Hematopoietic multipotent progenitor cell (in vitro differentiated cells): ENCODE measurements at regions not wholly inside any gene's neighbourhood (a gene's known extent, or its start where the extent isn't known, plus 50 kb on each side); places are given as distances from the start of the nearest gene placed in this dataset.
A peak's percentile ranks its signal among the peaks of the same experiment; 100 is the strongest.

Source experiments
- DNase-seq, 3 donors: peaks; one replicate each; pipeline ENCODE4 v3.0.0-alpha.2; 2011 to 2015; ENCODE audit warnings: low read depth in 2 of 3, low spot score in 2 of 3

GRCh38 chr10:44593952-44594351 is 209.1 kb upstream of the CXCL12 start:
- DNase-seq = no peak

- no peak for DNase-seq
Measured at GRCh38 chr10:44607116-44607515, 222.2 kb upstream of the CXCL12 start.

DNA sequence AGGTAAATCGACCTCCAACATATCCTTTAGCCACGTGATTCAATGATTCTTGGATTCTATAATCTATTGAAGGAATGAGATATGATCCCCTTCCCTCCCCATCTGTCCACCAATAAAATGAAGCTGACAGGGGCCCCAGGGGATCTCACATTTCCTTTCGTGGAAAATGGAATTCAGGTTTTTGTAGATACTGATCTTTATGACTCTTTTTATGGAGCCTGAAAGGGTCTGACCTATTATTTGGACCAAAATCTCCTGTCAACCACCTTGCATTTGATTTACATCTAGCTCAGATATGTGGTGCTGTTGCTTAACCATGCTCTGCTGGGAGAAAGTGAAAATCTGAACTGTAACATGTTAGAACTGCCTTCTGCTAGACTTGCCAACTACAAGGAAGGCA is 234.0 kb upstream of the CXCL12 start:
- no peak for DNase-seq

GRCh38 chr10:44619521-44619920 is 234.6 kb upstream of the CXCL12 start:
- no peak for DNase-seq

DNA sequence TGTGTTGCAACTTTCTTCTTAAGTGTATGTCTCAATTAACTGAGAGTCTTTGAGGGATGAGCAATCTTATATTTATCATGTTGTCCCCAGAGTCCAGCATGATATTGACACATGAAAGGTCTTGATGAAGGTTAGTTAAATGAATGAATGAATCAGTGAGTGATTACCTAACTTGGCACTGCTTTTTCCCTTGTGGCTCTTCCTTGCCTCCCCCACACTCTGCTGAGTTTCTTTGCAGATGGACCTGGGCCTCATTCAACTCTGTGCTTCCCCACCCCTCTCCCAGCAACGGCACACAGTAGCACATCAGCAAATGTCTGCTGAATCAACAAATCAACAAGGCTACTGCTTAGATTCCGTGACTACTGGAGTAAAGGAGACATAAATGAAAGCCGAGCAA is 235.1 kb upstream of the CXCL12 start:
- DNase-seq = no peak

DNA sequence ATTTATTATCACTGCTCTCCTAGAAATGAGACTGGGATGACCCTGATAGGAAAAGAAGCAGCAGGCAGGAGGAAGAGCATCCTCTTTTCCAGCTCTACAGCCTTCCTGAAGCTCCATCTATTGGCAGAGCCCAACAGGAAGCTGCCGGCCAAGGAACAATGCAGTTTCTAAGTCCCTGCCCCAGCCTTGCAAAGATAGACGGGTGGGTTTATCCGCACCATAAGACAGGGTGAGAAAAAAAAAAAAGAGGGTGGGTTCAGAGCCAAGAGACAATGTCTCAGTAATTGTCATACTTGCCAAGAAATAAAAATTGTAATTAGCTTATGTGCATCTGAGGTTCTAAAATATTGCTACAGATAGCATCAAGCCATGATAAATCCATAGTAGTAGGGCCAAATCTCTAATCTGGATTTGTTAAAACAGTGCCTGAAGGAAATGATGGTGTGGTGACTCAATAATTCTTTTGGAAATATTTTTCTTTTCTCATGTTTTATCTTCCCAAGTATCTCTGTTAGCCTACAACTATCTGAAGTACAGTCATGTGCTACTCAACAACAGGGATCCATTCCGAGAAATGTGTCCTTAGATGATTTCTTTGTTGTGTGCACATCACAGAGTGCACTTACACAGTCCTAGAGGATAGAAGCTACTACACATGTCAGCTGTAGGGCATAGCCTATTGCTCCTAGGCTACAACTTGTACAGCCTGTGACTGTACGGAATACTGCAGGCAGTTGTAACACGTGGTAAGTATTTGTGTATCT is 242.9 kb upstream of the CXCL12 start:
- no peak for DNase-seq

- peak in 1 of 3 donors; percentile 19 for DNase-seq
Measured at GRCh38 chr10:44628921-44629320, 244.0 kb upstream of the CXCL12 start.

GRCh38 chr10:44635176-44635575 is 250.3 kb upstream of the CXCL12 start:
- no peak for DNase-seq

DNA sequence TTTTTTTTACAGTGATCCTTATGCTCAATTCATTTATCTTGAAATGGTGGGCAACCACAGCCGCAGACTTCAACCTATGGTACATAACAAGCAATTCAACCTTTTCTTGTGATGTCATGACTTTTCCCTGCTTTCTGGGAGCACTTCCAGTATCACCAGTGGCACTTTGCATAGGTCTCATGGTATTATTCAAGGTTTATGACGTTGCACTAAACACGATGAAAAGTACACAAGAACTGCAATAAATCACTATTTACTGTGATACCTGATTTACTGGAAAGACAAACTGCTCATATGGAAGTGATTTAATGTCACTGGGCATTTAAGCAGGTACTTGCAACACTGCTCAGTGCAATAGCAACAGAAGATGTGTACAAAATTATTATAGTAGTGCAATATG is 251.7 kb upstream of the CXCL12 start:
- DNase-seq = no peak

GRCh38 chr10:44640429-44640828 is 255.5 kb upstream of the CXCL12 start:
- no peak for DNase-seq

DNA sequence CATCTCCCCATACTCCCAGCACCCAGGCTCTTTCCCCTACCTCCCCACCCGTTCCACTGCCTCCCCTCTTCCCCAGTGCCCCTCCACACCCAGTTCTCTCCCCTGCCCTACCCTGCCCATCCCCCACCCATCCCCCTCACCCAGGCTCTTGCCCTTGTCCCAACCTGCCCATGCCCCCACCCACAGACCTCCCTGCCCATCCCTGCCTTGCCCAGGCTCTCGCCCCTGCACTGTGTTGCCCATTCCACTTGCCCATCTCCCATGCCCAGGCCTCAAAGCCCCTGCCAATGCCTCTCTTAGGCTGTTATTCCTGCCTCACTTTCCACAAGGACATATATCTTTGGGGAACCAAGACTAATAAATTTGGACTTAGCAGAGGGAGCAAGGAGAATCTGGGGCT is 262.6 kb upstream of the CXCL12 start:
- DNase-seq = no peak

DNA sequence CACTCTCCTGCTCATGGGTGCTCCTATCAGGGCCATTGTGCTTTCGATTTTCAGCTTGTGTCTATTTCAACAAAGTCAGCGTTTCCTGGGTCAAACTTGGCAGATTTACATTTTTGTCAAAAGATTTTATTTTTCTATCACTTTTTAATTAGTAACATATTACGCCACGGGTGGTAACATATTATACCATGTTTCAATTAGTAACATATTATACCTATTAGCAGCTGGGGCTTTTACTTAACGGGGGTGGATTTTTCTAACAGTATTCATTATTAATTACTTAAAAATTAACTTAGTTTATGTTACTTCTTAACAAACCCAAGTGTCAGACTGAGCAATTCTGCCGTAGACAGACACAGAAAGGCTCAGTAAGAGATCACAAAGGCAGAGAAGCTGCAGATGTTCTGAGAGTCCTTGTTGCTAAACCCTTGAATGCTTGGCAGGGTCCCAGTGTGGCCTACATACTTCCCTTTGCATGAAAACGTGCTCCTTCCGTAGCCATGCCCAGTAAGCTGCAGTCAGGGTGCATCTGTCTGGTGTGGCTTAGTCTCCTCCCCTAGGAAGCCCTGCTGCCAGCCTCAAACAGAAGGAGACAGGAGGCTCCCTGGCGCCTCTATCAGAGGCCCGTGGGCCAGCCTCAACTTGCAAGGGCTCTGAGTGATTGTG is 263.1 kb upstream of the CXCL12 start:
- no peak for DNase-seq

DNA sequence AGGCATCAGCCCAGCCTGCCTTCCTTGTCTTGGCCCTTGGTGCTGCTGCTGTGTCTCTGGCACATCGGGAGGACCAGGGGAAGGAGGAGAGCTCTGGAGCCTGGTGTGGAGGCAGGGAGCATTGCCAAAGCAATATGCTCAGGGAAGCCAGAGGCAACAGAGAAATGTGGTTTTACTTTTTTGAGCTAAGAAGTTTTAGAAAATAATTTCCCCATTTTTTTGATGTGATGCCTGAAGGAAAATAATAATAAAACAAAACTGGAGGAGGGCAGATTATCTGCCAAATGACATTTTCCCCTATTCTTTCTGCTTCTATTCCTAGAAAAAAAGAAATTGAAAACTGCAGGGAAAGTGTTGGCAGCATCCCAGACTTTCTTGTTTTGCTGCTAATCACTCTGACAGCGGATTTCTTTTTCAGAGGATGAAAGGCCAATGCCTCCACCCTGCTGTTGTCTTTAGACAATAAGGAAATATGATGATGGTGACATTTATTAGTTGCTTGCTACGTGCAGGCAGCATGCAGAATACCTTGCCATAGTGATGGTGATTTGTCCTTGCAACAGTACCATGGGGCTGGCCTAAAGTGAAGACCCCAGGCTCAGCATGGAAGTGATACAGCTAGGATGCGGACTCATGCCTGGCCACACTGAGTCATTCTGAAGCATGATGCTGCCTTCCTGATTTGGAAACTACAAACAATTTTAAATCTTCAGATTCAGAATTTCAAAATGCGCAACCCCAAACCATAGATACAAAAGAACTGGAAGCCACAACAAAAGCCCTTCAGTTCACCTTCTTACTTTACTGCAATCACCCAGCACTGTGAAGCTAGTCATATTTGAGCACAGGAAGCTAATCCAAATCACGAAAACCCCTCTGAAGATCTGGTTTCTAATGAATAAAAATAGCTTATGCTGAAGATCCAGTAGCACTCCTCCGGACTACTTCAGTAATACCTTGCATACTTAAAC is 260.2 kb upstream of the TMEM72 start:
- DNase-seq = no peak

DNA sequence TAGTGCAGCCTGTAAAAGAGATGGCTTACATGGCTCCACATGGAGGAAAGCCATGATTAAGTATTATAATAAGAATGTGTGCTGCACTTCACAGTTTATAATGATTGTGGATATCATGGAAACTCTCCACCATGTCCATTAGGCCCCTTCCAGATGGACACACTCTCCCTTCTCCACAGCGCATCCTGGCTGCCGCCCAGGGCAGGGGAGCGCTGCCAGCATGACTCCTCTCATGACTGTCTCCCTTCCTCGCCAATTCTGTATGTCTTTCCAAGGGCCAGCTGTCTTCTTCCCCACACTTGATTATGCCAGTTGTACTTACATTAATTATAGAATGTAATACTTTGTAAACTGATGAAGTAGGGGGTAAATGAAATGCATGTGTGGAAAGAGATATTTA is 259.3 kb upstream of the TMEM72 start:
- no peak for DNase-seq

- no peak for DNase-seq
Measured at GRCh38 chr10:44659320-44659719, 251.8 kb upstream of the TMEM72 start.

DNA sequence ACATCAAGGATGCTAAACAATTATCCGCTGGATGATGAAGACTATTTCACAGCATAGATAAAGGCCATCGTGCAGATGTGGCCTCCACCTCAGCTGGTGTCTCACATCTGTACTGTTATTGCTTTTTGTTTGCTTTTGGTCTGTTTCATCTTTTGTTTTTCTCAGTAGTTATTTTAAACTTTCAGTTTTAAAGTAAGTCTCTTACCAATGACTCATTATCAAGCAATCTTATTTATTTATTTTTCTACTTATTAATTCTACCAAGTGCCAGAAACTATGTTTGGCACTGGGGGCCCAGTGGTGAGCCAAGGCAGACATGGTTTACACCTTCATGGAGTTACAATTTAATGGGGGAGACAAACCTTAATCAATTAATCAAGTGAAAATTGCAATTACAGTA is 250.9 kb upstream of the TMEM72 start:
- DNase-seq = no peak

GRCh38 chr10:44662051-44662450 is 249.1 kb upstream of the TMEM72 start:
- no peak for DNase-seq

- DNase-seq = no peak
Measured at GRCh38 chr10:44668336-44668735, 242.8 kb upstream of the TMEM72 start.

- DNase-seq = no peak
Measured at GRCh38 chr10:44671319-44671718, 239.8 kb upstream of the TMEM72 start.

DNA sequence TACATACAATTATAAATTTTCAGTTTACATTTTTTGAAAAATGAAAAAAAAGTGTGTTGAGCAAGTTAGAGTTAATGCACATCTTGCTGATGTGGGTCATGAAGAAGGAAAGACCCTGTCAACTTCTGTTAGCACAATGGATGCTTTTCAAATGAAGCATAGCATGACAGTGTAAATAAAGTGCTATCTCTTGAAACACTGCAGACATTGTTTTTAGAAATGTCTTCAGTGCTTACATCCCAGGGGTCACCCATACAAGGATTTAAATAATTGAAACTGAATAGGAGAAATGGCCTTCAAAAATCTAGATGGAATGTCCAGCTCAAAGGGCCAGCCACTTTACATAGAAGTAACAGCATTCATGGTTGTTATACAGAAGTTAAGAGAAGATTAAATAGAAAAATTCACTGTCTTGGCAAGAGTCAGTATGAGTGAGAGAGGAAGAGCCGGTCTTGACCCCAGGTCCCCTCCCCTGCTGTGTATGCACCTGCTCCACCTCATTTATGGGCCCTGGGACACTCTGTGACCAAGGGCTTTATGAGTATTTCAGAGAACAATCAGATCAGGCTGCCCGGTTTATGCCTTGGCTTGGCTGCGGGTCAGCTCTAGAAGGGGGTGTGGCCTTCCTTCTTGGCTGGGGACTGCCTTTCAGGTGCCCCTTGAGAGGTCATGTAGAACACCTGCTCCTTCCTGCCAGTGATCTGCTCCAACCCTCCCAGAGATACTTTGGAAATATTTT is 237.7 kb upstream of the TMEM72 start:
- no peak for DNase-seq
